ENCODE measurements at regions not wholly inside any gene's neighbourhood (a gene's known extent, or its start where the extent isn't known, plus 50 kb on each side); places are given as distances from the start of the nearest gene placed in this dataset.
"Not testable (repeated sequence)": the region's sequence is repeated elsewhere in the genome, so short reads cannot be mapped to it uniquely, and the experiment has no call there.

GRCh38 chr9:73219985-73220626, 68.4 kb downstream of the ANXA1 start:
- no peak for DNase-seq

- DNase-seq: no peak
Measured at GRCh38 chr9:73223594-73223993, 71.9 kb downstream of the ANXA1 start.

- DNase-seq: no peak
Measured at GRCh38 chr9:73229543-73229942, 77.9 kb downstream of the ANXA1 start.

GRCh38 chr9:73230251-73230650, 78.6 kb downstream of the ANXA1 start:
- no peak for DNase-seq

- no peak for DNase-seq
Measured at GRCh38 chr9:73231203-73231602, 79.5 kb downstream of the ANXA1 start.

- DNase-seq: no peak
Measured at GRCh38 chr9:73233359-73234007, 81.8 kb downstream of the ANXA1 start.

GRCh38 chr9:73234008-73234360, 82.3 kb downstream of the ANXA1 start:
- DNase-seq: no peak

GRCh38 chr9:73237140-73237539, 85.5 kb downstream of the ANXA1 start:
- DNase-seq: no peak

GRCh38 chr9:73239570-73240265, 88.1 kb downstream of the ANXA1 start:
- DNase-seq: no peak

- DNase-seq: no peak
Measured at GRCh38 chr9:73243078-73243477, 91.4 kb downstream of the ANXA1 start.

- DNase-seq: no peak
Measured at GRCh38 chr9:73259086-73259696, 107.5 kb downstream of the ANXA1 start.

GRCh38 chr9:73260506-73260905, 108.8 kb downstream of the ANXA1 start:
- no peak for DNase-seq

- no peak for DNase-seq
Measured at GRCh38 chr9:73264631-73265030, 113.0 kb downstream of the ANXA1 start.

- DNase-seq: no peak
Measured at GRCh38 chr9:73265876-73266275, 114.2 kb downstream of the ANXA1 start.

- no peak for DNase-seq
Measured at GRCh38 chr9:73269430-73270101, 117.9 kb downstream of the ANXA1 start.

GRCh38 chr9:73270967-73271721, 119.5 kb downstream of the ANXA1 start:
- DNase-seq: no peak

- no peak for DNase-seq
Measured at GRCh38 chr9:73280113-73280512, 128.4 kb downstream of the ANXA1 start.

GRCh38 chr9:73284377-73284776, 132.7 kb downstream of the ANXA1 start:
- no peak for DNase-seq

GRCh38 chr9:73294336-73294735, 142.7 kb downstream of the ANXA1 start:
- no peak for DNase-seq

GRCh38 chr9:73325983-73326382, 174.3 kb downstream of the ANXA1 start:
- no peak for DNase-seq

- no peak for DNase-seq
Measured at GRCh38 chr9:73327149-73327548, 175.5 kb downstream of the ANXA1 start.

- DNase-seq: not testable (repeated sequence)
Measured at GRCh38 chr9:73337182-73337581, 185.5 kb downstream of the ANXA1 start.

- no peak for DNase-seq
Measured at GRCh38 chr9:73344060-73344459, 192.4 kb downstream of the ANXA1 start.
